HFF-Myc (cell line): ENCODE measurements at regions not wholly inside any gene's neighbourhood (a gene's known extent, or its start where the extent isn't known, plus 50 kb on each side); places are given as distances from the start of the nearest gene placed in this dataset.

Source experiments
- DNase-seq: peaks from one replicate; pipeline ENCODE4 v3.0.0-alpha.2; 2011; ENCODE audit warnings: low read depth; ENCODE audit errors: extremely low read depth
- H3K4me3 ChIP-seq: replicated peaks from 2 replicates; pipeline ENCODE4 v1.5.1; 2011; ENCODE audit warnings: low read depth, mild to moderate bottlenecking, control low read depth, low read length
- CTCF ChIP-seq: IDR thresholded peaks from 2 replicates; pipeline ENCODE4 v1.5.1; 2012; ENCODE audit warnings: mild to moderate bottlenecking, low read depth, low read length, control low read depth; ENCODE audit errors: missing control alignments

GRCh38 chr5:118459490-118459889, 528.9 kb downstream of the DTWD2 start:
- TF ChIP-seq CTCF = no peak
- no peak overlapping the region for H3K4me3 ChIP-seq
- no peak for DNase-seq

- no peak for DNase-seq
- no peak for TF ChIP-seq CTCF
- no peak overlapping the region for H3K4me3 ChIP-seq
Observed at GRCh38 chr5:118456085-118456484, 532.3 kb downstream of the DTWD2 start.

GRCh38 chr5:118451697-118452247, 536.6 kb downstream of the DTWD2 start:
- no peak overlapping the region for H3K4me3 ChIP-seq
- DNase-seq = no peak
- TF ChIP-seq CTCF = no peak

GRCh38 chr5:118450554-118451332, 537.6 kb downstream of the DTWD2 start:
- DNase-seq = no peak
- no peak overlapping the region for H3K4me3 ChIP-seq
- no peak for TF ChIP-seq CTCF

- TF ChIP-seq CTCF = no peak
- no peak overlapping the region for H3K4me3 ChIP-seq
- DNase-seq = no peak
Observed at GRCh38 chr5:118447350-118447749, 541.0 kb downstream of the DTWD2 start.

GRCh38 chr5:118441956-118442355, 546.4 kb downstream of the DTWD2 start:
- no peak for DNase-seq
- no peak overlapping the region for H3K4me3 ChIP-seq
- no peak for TF ChIP-seq CTCF
